IMR-90 (cell line): ENCODE measurements at regions not wholly inside any gene's neighbourhood (a gene's known extent, or its start where the extent isn't known, plus 50 kb on each side); places are given as distances from the start of the nearest gene placed in this dataset.

ENCODE experiments used
- ATAC-seq: fragments of 200-7000 bp; cut with Tn5 transposase; 2 replicates; pipeline ENCODE4 v1.9.1; 2020; ENCODE audit warnings: low read depth, mild to moderate bottlenecking, moderate library complexity
- BruUV-seq: library from RNA; stranded (reverse); fragments of 400-500 nt; replicated peaks from 2 replicates; lab custom pipeline; 2021; lab: Mats Ljungman, UMichigan
- CTCF ChIA-PET: fragments of 300-600 bp; formaldehyde crosslinking; extraction: SDS; loops from one replicate; lab custom pipeline; 2021; ENCODE audit warnings: antibody characterized with exemption; lab: Yijun Ruan, JAX
- POLR2A ChIA-PET: fragments of 300-600 bp; sonication (Branson Sonifier 250); formaldehyde crosslinking; loops from one replicate; lab custom pipeline; 2022; ENCODE audit warnings: antibody characterized with exemption; ENCODE audit not compliant: unreplicated experiment; lab: Charles Lee
- DNase-seq: peaks from one replicate; pipeline ENCODE4 v3.0.0; 2013
- H2AFZ ChIP-seq: replicated peaks from 2 replicates; pipeline ENCODE3; 2013; ENCODE audit warnings: low read length, mild to moderate bottlenecking; ENCODE audit not compliant: poor library complexity
- H2AK5ac ChIP-seq: 2 replicates; pipeline ENCODE4 v1.6.1; 2013; ENCODE audit warnings: low read depth, low read length, inconsistent platforms
- H2AK9ac ChIP-seq: replicated peaks from 2 replicates; pipeline ENCODE3; 2013; ENCODE audit warnings: mild to moderate bottlenecking, low read depth, low read length, moderate library complexity; ENCODE audit not compliant: poor library complexity
- H2BK120ac ChIP-seq: 2 replicates; pipeline ENCODE4 v1.6.1; 2013; ENCODE audit warnings: low read depth, low read length, inconsistent platforms
- H2BK15ac ChIP-seq: 3 replicates; pipeline ENCODE4 v1.6.1; 2013; ENCODE audit warnings: low read depth, low read length, inconsistent platforms
- H2BK20ac ChIP-seq: 2 replicates; pipeline ENCODE4 v1.6.1; 2013; ENCODE audit warnings: low read depth, mild to moderate bottlenecking, inconsistent platforms, low read length, moderate library complexity
- H2BK5ac ChIP-seq: 2 replicates; pipeline ENCODE4 v1.6.1; 2013; ENCODE audit warnings: mild to moderate bottlenecking, low read depth, low read length, inconsistent platforms; ENCODE audit not compliant: poor library complexity, severe bottlenecking
- H3K14ac ChIP-seq: replicated peaks from 2 replicates; pipeline ENCODE4 v1.6.1; 2013; ENCODE audit warnings: low read depth, low read length, inconsistent platforms
- H3K18ac ChIP-seq: 2 replicates; pipeline ENCODE4 v1.6.1; 2013; ENCODE audit warnings: low read depth, low read length, control low read depth
- H3K23ac ChIP-seq: 2 replicates; pipeline ENCODE4 v1.6.1; 2013; ENCODE audit warnings: low read depth, low read length, inconsistent platforms
- H3K27ac ChIP-seq: 2 replicates; pipeline ENCODE4 v1.5.1; 2013; ENCODE audit warnings: mild to moderate bottlenecking, control low read depth, low read length; ENCODE audit not compliant: insufficient read depth
- H3K27me3 ChIP-seq: 2 replicates; pipeline ENCODE4 v1.6.1; 2013; ENCODE audit warnings: low read length; ENCODE audit not compliant: control insufficient read depth, insufficient read depth
- H3K36me3 ChIP-seq: 2 replicates; pipeline ENCODE4 v1.6.1; 2013; ENCODE audit warnings: low read length, mixed read lengths; ENCODE audit not compliant: control insufficient read depth, insufficient read depth
- H3K4ac ChIP-seq: 2 replicates; pipeline ENCODE4 v1.6.1; 2013; ENCODE audit warnings: low read depth, low read length, inconsistent platforms
- H3K4me1 ChIP-seq: 2 replicates; pipeline ENCODE4 v1.6.1; 2013; ENCODE audit warnings: low read length, mixed read lengths; ENCODE audit not compliant: control insufficient read depth, insufficient read depth
- H3K4me2 ChIP-seq: 2 replicates; pipeline ENCODE4 v1.6.1; 2013; ENCODE audit warnings: low read depth, mild to moderate bottlenecking, control low read depth, low read length, moderate library complexity
- H3K4me3 ChIP-seq: 2 replicates; pipeline ENCODE4 v1.5.1; 2013; ENCODE audit warnings: low read depth, mild to moderate bottlenecking, control low read depth, low read length, moderate library complexity; ENCODE audit not compliant: insufficient read depth
- H3K56ac ChIP-seq: 2 replicates; pipeline ENCODE4 v1.6.1; 2013; ENCODE audit warnings: low read length, inconsistent platforms; ENCODE audit not compliant: insufficient read depth; ENCODE audit errors: extremely low read depth
- H3K79me1 ChIP-seq, 2 experiments: 2 replicates each; pipeline ENCODE4 v1.6.1; 2013; ENCODE audit warnings: low read length in 2 of 2, inconsistent platforms in 1 of 2, low read depth in 1 of 2
- H3K9ac ChIP-seq: 2 replicates; pipeline ENCODE4 v1.6.1; 2013; ENCODE audit warnings: low read depth, low read length, control low read depth
- H3K9me1 ChIP-seq: 2 replicates; pipeline ENCODE4 v1.6.1; 2013; ENCODE audit warnings: low read length, inconsistent platforms; ENCODE audit not compliant: insufficient read depth
- H3K9me3 ChIP-seq: 2 replicates; pipeline ENCODE4 v1.6.1; 2013; ENCODE audit warnings: low read length; ENCODE audit not compliant: control insufficient read depth, insufficient read depth
- H4K20me1 ChIP-seq: 2 replicates; pipeline ENCODE4 v1.6.1; 2013; ENCODE audit warnings: low read length, inconsistent platforms; ENCODE audit not compliant: insufficient read depth
- H4K5ac ChIP-seq: 2 replicates; pipeline ENCODE4 v1.6.1; 2013; ENCODE audit warnings: mild to moderate bottlenecking, low read depth, low read length, control low read depth
- H4K8ac ChIP-seq, 2 experiments: 2 replicates each; pipeline ENCODE4 v1.6.1; 2013; ENCODE audit warnings: low read depth in 2 of 2, low read length in 2 of 2, control low read depth in 1 of 2, inconsistent platforms in 1 of 2
- H4K91ac ChIP-seq: 2 replicates; pipeline ENCODE4 v1.6.1; 2013; ENCODE audit warnings: low read depth, low read length, inconsistent platforms; ENCODE audit not compliant: insufficient read depth
- CEBPB ChIP-seq: IDR thresholded peaks from 2 replicates; pipeline ENCODE4 v1.6.1; 2012; ENCODE audit warnings: low read depth, low read length, improper control_type of control experiment
- CHD1 ChIP-seq: IDR thresholded peaks from 2 replicates; pipeline ENCODE4 v1.6.1; 2012; ENCODE audit warnings: low read depth, low read length, improper control_type of control experiment
- CTCF ChIP-seq: conservative IDR thresholded peaks from 2 replicates; pipeline ENCODE4 v1.5.1; 2012; ENCODE audit warnings: mild to moderate bottlenecking, low read depth, low read length, improper control_type of control experiment
- ELK1 ChIP-seq: fragments of 150-350 bp; IDR thresholded peaks from 2 replicates; pipeline ENCODE4 v1.6.1; 2016; ENCODE audit warnings: low read depth, mild to moderate bottlenecking, low read length, moderate library complexity, borderline replicate concordance
- FOS ChIP-seq: fragments of 150-350 bp; IDR thresholded peaks from 2 replicates; pipeline ENCODE4 v1.6.1; 2016; ENCODE audit warnings: low read depth, low read length
- NFE2L2 ChIP-seq: fragments of 150-350 bp; IDR thresholded peaks from 2 replicates; pipeline ENCODE4 v1.6.1; 2016; ENCODE audit warnings: low read depth, mild to moderate bottlenecking, low read length
- RCOR1 ChIP-seq: IDR thresholded peaks from 2 replicates; pipeline ENCODE4 v1.6.1; 2012; ENCODE audit warnings: mild to moderate bottlenecking, low read length, improper control_type of control experiment; ENCODE audit not compliant: insufficient replicate concordance
- RFX5 ChIP-seq: IDR thresholded peaks from 2 replicates; pipeline ENCODE4 v1.8.0; 2012; ENCODE audit warnings: low read depth, mild to moderate bottlenecking, low read length, moderate library complexity
- SMC3 ChIP-seq: fragments of 150-350 bp; IDR thresholded peaks from 2 replicates; pipeline ENCODE4 v1.6.1; 2016; ENCODE audit warnings: low read depth, mild to moderate bottlenecking, antibody characterized with exemption, low read length, moderate library complexity
- WGBS, 2 experiments: methylation state at CpG; one replicate each; pipeline versions ENCODE4 v1.1.5 to v1.1.7; 2013; ENCODE audit warnings: missing lambda C conversion rate in 2 of 2; ENCODE audit not compliant: insufficient read length in 1 of 2; ENCODE audit errors: extremely low coverage in 2 of 2; 5-methylcytosine and 5-hydroxymethylcytosine counted together
- dilution Hi-C: fragments of 300-500 bp; cut with HindIII; formaldehyde crosslinking; loops from one replicate; pipeline ENCODE4 v1.14.3; 2018; ENCODE audit warnings: low sequenced_read_pairs; ENCODE audit not compliant: unreplicated experiment
- in situ Hi-C: fragments of 300-500 bp; cut with MboI; formaldehyde crosslinking; loops from 3 replicates; pipeline ENCODE4 v1.14.3; 2019; ENCODE audit warnings: low sequenced_read_pairs, inconsistent platforms, mixed read lengths
- intact Hi-C: fragments of 100-400 bp; cut with micrococcal nuclease; formaldehyde crosslinking; loops from 2 replicates; pipeline ENCODE4 v1.10.0; 2022

- ChIA-PET CTCF (no interaction called here), POLR2A (no interaction called here)
- no peak overlapping the region for H2AK5ac ChIP-seq
- no peak overlapping the region for H3K18ac ChIP-seq
- H2BK15ac ChIP-seq: no peak overlapping the region
- intact Hi-C loops (no loop called here), dilution Hi-C loops (no loop called here), in situ Hi-C loops (no loop called here)
- H3K4me2 ChIP-seq: no peak overlapping the region
- H3K79me1 ChIP-seq: no peaks in the 10 kb centered on the region
- no peak overlapping the region for H4K91ac ChIP-seq
- H3K4ac ChIP-seq: no peak overlapping the region
- no peak overlapping the region for H4K5ac ChIP-seq
- BruUV-seq: no TSS peak
- no peak overlapping the region for H3K56ac ChIP-seq
- no peaks in the 10 kb centered on the region for H3K9me1 ChIP-seq
- no peak overlapping the region for H3K9ac ChIP-seq
- ATAC-seq (no peak), DNase-seq (no peak)
- no peaks in the 10 kb centered on the region for H3K9me3 ChIP-seq
- H3K27ac ChIP-seq: no peak overlapping the region
- H2BK120ac ChIP-seq: no peak overlapping the region
- no peak overlapping the region for H3K14ac ChIP-seq
- no peaks in the 10 kb centered on the region for H3K36me3 ChIP-seq
- H4K8ac ChIP-seq: no peak overlapping the region
- H2BK20ac ChIP-seq: no peak overlapping the region
- H2BK5ac ChIP-seq: no peak overlapping the region
- 85% methylated on average over 2 of the region's 4 CpGs; no CpG with 5 or more reads in 1 of the 2 experiments for WGBS, 2 experiments
- H2AFZ ChIP-seq: no peak overlapping the region
- no peak overlapping the region for H3K23ac ChIP-seq
- H2AK9ac ChIP-seq: no peak overlapping the region
- no peaks in the 10 kb centered on the region for H4K20me1 ChIP-seq
- TF ChIP-seq SMC3 (no peak), CHD1 (no peak), CTCF (no peak), RCOR1 (no peak), FOS (no peak), ELK1 (no peak), RFX5 (no peak), CEBPB (no peak), NFE2L2 (no peak)
- H3K27me3 ChIP-seq: no peaks in the 10 kb centered on the region
- no peak overlapping the region for H3K4me3 ChIP-seq
- no peaks in the 10 kb centered on the region for H3K4me1 ChIP-seq
These were observed 401.6 kb downstream of the COG6 start for GRCh38 chr13:40056898-40057619.
